Hematopoietic multipotent progenitor cell treated with erythropoietin and hydrocortisone succinate and interleukin-3 and kit ligand, for 8 days (in vitro differentiated cells): ENCODE measurements at regions not wholly inside any gene's neighbourhood (a gene's known extent, or its start where the extent isn't known, plus 50 kb on each side); places are given as distances from the start of the nearest gene placed in this dataset.
A peak's percentile ranks its signal among the peaks of the same experiment; 100 is the strongest.

ENCODE experiments used
- DNase-seq: peaks from one replicate; pipeline ENCODE4 v3.0.0-alpha.2; 2015

DNA sequence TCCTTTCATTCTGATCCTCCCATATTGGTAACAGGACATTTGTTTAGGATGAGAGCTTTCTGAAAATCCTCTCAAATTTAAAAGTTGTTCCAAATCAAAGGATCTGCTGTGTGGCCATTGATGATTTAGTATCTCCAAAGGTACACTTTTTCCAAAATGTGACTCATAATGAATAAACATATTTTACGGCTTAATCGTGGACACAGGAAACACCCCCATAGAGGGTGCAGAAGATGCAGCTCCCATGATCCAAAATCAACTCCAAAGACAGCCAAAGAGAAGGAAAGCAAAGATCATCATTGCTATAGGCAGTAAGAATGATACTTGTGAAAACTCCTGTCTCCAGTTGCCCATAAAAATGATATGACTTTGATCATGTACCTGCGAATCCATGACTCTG, 239.7 kb downstream of the PIK3R1 start:
- DNase-seq = no peak

GRCh38 chr5:68456756-68457217, 241.2 kb downstream of the PIK3R1 start:
- peak; percentile 86 for DNase-seq

GRCh38 chr5:68457285-68457684, 241.7 kb downstream of the PIK3R1 start:
- no peak for DNase-seq

DNA sequence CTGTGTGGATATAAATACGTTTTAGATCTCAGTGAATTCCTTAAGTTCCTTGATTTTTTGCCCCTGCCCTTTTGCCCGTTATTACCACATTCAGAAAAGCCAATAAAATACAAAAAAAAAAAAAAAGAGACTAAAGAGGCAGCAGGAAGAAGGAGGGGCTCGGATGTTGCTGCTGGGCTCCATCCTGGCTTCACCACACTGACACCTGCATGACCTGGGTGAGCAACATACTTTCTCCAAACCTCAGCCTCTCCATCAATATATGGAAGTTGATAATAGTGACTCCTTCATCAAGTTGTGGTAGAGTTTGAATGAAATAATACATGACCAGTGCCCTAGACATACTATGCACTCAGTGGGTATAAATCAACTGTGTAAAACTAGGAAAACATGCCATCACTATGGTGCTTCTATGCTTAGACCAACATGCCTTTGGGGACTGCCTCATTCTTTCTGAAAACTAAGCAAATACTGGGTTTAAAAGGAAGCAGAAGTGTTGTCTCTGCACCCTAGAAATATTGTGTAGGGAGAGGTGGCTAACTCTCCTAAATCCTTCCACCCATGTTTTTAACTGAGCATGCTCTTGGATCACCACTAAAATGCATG, 243.0 kb downstream of the PIK3R1 start:
- DNase-seq = no peak

DNA sequence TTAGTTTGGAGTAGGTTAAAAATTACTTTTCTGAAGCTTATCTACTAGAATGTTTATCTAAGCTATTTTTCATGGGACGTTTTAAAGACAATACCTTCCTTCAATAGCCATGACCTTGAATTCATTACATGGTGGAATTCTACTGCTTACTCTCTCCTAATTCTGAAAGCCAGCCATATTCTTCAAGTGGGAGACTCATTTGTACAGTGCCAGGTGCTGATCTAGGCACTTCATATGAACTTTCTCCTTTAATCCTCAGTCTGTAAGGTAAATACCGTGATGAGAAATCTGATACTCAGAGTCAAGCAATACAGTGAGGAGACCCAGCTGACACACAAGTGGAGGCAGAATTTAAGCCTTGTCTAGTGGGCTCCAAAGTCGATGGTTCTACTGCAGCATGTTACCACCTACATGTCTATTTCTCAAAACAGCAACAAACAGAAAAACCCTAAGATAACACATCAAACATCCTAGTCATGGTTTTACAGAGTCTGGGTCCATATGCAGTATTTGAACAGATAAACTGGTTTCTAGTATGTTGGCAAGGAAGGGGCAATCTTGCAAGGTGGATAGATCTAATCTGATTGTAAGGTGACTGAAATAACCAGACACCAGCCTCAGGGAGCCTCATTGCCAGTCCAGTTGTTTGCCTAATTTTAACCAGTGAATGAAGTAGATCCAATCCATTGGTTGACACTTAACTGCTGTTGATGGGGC, 243.7 kb downstream of the PIK3R1 start:
- DNase-seq = no peak

GRCh38 chr5:68459810-68460139, 244.2 kb downstream of the PIK3R1 start:
- DNase-seq = no peak

DNA sequence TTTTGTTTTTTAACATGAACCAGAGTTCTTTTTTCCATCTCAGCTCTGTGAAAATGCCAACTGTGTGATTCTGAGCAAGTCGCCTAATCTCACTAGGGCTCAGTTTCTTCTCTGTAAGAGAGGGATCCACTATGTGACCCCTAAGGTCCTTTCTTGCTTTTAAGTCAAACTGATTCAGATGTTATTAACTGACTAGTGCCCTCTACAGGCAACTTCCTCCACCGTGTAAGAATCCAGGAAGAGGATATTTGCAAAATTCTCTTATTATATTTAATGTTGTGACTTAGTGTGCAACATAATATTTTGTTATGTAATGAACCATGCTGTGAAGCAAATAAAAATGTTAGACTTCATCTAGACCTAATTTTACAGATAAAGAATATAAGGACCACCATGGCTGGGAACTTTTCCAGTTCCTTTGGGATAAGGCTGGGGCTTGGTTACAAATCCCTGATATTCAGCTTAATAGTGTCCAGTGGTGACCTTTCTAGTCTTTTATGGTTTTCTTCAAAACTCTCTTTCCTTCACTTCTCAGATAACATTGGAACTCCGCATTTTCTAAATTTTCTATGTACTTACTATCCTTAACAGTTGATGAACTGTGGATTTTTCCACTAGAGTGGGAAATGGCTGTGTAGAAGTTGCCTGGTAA, 244.7 kb downstream of the PIK3R1 start:
- peak; percentile 89 for DNase-seq

GRCh38 chr5:68463606-68464005, 248.1 kb downstream of the PIK3R1 start:
- DNase-seq = no peak

- no peak for DNase-seq
Observed at GRCh38 chr5:68464424-68464823, 248.9 kb downstream of the PIK3R1 start.

DNA sequence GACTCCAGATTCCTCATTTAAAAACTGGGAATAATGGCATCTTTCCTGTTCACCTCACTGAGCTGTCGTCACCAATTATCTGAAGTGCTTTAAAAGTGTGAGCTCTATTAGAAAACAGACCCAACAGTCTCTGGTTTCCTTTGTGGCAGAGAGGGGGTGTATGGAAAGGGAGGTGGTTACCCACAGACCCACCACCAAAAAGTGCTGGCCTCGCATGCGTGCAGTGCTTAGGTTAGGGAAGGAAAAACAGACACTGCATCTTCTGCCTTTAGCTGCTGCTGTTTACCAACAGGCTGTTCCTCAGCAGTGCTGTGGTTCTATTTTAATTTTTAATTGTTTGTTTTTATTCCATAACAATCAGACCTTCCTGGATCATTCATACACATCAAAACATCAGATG, 249.6 kb downstream of the PIK3R1 start:
- DNase-seq = no peak

DNA sequence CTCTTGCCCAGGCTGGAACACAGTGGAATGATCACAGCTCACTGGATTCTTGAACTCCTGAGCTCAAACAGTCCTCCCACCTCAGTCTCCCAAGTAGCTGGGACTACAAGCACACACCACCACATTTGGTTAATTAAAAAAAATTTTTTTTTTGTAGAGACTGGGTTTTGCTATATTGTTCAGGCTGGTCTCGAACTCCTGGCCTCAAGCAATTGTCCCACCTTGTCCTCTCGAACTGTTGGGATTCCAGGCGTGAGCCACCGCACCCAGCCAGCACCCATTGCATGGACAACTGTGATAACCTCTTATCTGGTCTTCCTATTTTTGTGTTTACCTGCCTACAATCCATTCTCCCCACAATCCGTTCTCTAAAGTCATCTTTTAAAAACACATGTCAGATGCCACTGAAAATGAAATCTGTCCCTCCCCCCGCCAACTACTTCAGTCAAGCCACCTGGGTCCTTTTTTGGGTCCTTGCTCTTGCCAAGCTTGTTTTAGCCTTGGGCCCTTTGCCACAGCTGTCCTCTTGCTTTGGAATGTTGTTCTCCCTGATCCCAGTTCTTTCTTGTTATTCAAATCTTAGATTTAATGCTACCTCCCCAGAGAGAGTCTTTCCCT, 250.5 kb downstream of the PIK3R1 start:
- DNase-seq = no peak

GRCh38 chr5:68467208-68467607, 251.7 kb downstream of the PIK3R1 start:
- no peak for DNase-seq

- DNase-seq = no peak
Observed at GRCh38 chr5:68467794-68468193, 252.2 kb downstream of the PIK3R1 start.

- DNase-seq = no peak
Observed at GRCh38 chr5:68468322-68468721, 252.8 kb downstream of the PIK3R1 start.

- DNase-seq = no peak
Observed at GRCh38 chr5:68475476-68475983, 260.0 kb downstream of the PIK3R1 start.

GRCh38 chr5:68476854-68477253, 261.3 kb downstream of the PIK3R1 start:
- DNase-seq = no peak

DNA sequence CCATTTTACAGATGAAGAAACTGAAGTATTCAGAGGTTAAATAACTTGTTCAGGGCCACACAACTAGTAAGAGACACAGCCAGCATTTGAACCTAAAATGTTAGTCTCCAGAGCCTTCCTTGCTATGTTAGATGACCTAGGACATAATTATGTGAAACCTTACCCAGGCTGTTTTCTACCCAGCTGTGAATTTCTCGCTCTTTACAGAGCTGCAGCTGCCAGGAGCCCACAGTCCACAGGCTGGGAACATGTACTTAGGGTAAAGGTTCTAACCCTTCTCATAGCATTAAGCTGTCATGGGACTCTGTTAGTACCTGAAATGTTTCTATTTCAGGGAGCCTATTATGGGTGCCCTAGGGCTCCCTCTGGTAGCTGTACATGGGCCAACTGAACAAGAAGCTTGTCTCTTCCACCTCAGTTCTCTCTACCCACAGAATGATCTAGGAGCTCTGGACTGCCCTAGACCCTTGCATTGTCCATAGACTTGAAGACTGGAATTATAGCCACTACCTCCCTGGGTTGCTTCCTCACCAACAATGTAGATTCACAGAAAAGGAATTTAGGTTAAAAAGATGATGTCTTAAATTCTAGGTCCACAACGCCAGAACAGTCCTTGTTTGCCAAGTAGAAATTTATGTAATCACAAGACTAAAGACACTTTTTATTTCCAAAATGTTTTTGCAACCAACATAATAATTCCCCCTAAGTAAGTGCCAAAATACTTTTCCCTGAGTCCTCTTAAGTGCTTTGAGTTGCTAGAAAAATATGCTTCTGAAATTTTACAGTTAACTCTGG, 262.9 kb downstream of the PIK3R1 start:
- no peak for DNase-seq

DNA sequence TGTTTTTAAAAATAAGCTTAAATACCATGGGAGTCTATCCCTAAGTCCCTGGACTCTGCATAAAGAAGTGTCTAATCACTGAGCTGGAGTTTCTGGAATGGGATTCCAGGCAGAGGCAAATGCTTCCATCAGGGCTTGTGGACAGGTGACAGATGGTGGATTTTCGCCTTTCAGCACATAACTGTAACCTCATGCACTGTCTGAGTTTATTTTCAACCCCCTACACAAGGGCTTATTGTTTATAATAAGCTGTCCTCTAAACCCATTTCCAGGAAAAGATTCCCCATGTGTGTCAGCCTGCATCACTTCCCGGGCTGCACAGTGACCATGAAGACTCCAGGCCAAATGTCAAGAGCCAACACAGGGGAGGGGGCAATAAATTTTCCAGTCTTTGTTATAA, 264.0 kb downstream of the PIK3R1 start:
- DNase-seq = no peak

DNA sequence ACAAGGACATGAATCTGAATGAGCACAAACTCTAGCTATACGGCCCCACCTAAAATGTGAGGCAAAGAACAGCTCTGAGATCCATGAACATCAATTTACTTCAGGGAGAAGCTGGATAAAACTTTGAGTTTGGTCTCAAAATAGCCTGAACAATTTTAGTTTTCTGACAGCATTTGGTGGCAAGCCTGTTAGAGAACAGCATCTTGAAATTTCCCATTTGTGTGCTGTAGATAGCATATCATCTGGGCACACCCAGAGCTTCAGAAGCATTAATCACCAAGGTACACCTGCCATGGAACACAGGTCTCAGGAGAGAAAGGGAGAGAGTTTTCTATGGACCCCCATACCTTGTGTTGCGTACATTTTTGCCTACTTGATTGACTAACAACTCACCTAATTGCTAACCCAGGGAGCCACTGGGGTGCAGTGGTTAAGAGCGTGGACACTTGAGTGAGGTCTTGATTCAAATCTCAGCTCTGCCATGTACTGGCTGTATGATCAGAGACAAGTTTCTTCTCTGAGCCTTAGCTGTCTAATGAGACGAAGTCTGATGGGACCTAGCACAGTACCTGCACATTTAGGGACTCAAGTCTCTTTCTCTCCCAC, 264.9 kb downstream of the PIK3R1 start:
- peak; percentile 79 for DNase-seq

DNA sequence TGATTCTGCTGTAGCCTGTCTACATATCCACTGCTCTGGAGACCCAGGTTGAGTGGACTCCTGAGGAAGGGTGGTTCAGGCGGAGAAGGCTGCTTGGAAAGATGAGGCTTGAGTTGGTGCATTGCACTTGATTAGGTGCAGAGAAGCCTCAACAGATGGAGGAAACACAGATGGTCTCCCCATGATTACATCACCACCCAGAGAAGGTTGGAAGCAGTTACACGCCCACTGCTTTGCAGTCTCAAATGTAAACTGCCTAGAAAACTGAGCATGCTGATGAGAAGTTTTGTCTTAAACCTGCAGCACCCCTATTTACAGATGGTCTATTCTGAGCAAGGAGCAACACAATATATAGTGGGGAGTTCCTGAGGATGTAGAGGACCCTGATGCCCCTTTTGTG, 266.6 kb downstream of the PIK3R1 start:
- peak; percentile 77 for DNase-seq

DNA sequence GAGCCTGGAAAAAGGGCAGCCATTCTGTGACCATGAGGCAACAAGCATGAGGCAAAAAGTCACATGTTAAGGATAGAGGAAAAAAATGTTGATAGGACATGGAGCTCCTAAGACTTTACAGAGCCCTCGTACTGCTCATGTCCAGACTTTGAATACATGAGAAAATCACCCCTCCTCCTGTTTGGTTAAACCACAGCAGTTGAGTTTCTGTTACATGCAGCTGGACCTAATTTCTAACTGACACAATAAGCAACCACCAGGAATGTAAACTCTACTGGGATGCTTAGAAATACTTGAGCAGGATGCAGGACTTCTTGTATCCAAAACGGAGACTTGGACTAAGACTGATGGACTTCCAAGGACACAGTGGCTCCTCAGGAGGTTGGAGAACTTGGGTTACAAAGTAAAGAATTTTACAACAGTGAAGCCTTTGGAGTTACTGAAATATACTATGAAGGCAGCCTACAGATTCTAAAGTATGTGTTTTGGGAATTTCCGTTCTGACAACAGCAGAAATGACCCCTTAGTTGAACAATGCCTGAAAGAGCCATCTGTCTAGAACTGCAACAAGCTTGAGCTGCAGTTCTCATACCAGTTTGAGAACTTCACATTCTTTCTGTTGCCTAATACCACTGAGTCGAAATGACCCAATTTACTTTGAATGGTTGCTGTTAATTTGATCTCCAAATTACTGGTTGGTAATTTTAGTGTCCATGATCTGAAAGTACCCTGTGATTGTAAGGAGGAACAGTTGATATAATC, 268.9 kb downstream of the PIK3R1 start:
- DNase-seq = no peak

- no peak for DNase-seq
Observed at GRCh38 chr5:68489556-68489955, 274.0 kb downstream of the PIK3R1 start.
